NCI-H82 treated with DMSO at 0.1 percent for 48 hours (cell line): ENCODE measurements at regions not wholly inside any gene's neighbourhood (a gene's known extent, or its start where the extent isn't known, plus 50 kb on each side); places are given as distances from the start of the nearest gene placed in this dataset.
"Not testable (repeated sequence)": the region's sequence is repeated elsewhere in the genome, so short reads cannot be mapped to it uniquely, and the experiment has no call there.

Experiments
- DNase-seq: peaks from one replicate; lab custom pipeline; 2025; ENCODE audit not compliant: unreplicated experiment; lab: John Stamatoyannopoulos, UW

- no peak for DNase-seq
Observed at GRCh38 chr14:83019744-83020414, 1486.2 kb upstream of the SEL1L start.

GRCh38 chr14:83021323-83021722 is 1487.7 kb upstream of the SEL1L start:
- no peak for DNase-seq

DNA sequence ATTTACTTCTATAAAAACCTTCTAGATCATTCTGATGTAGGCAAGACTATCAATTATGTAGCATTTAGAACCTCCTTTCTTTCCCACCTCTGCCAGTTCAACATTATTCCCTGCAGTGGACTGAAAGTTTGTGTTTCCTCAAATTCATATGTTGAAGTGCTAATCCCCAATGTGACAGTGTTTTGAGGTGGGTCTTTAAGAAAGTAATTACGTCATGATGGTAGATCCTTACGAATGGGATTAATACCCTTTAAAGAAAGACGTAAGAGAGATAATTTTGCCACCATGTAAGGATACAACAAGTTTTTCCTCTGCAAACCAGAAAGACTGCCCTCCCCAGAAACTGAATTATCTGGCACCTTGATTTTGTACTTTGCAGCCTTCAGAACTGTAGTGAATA is 1489.7 kb upstream of the SEL1L start:
- DNase-seq = no peak

DNA sequence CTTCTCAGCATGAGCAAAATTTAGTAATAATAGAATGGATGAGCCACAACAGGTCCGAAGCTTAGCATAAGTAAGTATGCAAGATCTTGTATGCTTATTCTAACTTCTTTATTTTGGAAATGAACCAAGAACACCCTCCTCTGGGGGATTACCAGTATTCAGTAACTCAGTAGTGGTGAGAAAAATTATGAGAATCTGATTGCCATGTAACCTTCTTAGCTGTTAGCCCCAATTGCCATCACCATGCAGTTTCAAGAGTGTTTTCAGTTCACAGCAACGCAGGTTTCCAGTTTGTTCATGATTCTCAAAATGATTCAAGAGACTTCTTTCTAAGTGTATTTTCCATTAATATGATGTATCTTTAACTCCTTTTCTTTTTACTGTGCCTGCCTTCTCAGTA is 1507.6 kb upstream of the SEL1L start:
- no peak for DNase-seq

DNA sequence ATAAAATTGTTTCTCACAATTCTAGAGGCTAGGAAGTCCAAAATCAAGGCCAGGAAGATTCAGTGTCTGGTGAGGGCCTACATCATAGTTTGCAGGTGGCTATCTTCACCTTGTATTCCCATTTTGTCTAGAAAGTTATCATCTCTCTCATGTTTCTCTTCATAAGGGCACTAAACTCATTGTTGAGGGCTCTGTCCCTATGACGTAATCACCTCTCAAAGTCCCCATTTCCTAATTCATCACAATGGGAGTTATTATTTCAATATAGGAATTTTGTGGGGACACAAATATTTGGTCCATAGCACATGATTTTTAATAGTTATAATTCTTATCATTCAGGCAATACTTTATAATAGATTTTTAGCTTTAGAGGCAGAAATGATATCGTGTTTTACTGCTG is 1509.2 kb upstream of the SEL1L start:
- DNase-seq = no peak

DNA sequence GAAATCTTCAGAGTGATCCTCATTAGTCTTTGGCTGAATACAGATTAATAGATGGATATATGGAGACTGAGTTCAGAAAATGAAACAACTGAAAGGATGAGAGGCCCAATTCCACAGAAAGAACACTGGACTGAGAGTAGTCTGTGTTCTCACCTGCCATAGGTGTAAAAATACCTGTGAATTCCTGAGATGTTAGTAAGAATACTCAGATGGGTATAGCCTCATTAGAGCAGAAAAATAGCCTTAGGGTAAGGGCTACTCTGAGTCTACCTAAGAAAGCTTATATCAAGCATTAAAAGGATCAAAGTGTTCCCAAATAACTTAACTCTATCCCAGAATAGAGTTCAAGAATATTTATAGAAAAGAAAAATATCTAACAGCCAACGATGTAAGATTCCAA is 1510.3 kb upstream of the SEL1L start:
- no peak for DNase-seq

GRCh38 chr14:83047059-83047830 is 1513.6 kb upstream of the SEL1L start:
- no peak for DNase-seq

- no peak for DNase-seq
Observed at GRCh38 chr14:83053022-83053710, 1519.5 kb upstream of the SEL1L start.

DNA sequence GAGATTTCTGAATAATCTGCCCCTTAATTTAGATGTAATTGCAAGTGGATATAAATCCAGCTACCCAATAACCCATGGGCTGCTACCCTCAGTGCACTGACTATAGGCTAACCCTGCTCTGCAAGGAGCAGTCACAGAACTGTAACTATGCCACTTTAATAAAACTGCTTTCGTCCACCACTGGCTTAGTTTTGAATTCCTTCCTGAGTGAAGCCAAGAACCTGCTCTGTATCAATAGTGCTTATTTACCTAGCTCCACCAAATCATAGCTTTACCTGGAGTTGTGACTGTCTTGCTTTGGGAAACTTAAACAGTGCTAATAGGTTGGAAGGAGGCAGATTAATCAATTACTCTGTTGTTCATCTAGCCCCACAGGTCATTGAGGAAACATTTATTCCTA is 1524.4 kb upstream of the SEL1L start:
- no peak for DNase-seq

GRCh38 chr14:83071888-83072501 is 1538.3 kb upstream of the SEL1L start:
- DNase-seq = no peak

GRCh38 chr14:83085136-83085535 is 1551.5 kb upstream of the SEL1L start:
- no peak for DNase-seq

- DNase-seq = no peak
Observed at GRCh38 chr14:83085725-83086124, 1552.1 kb upstream of the SEL1L start.

DNA sequence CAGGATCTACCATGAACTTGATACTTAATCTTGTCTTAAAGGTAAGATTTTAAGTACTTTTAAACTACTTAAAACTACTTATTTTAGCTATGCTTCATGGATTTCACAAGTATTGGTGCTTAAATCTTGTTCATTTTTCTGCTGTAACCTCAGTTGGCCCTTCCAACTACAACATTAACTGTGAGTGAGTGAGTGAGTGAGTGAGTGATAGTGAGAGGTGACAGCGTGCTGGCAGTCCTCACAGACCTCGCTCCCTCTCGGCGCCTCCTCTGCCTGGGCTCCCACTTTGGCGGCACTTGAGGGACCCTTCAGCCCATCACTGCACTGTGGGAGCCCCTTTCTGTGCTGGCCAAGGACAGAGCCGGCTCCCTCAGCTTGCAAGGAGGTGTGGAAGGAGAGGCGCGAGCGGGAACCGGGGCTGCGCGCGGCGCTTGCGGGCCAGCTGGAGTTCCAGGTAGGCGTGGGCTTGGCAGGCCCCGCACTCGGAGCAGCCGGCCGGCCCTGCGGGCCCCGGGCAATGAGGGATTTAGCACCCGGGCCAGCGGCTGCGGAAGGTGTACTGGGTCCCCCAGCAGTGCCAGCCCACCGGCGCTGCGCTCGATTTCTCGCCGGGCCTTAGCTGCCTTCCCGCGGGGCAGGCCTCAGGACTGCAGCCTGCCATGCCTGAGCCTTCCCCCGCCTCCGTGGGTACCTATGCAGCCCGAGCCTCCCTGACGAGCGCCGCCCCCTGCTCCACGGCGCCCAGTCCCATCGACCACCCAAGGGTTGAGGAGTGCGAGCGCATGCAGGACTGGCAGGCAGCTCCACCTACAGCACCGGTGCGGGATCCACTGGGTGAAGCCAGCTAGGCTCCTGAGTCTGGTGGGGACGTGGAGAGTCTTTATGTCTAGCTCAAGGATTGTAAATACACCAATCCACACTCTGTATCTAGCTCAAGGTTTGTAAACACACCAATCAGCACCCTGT is 1558.6 kb upstream of the SEL1L start:
- DNase-seq = not testable (repeated sequence)

DNA sequence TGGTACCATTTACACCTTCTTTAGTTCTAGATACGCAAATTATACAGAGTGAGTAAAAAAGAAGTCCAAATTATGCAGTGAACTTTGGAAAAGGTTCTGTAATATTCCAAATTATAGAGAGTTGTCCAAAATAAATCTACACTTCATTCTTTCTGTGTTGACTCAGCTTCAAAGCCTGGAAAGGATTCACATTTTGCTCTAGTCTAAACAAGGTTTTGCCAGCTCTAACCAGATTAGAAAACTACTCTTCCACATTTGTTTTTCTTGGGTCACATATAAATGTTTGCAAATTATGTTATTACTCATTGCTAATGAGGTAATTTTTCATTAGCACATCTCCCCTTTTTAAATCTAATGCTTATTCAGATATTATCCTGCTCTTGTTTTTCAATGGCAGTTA is 1562.4 kb upstream of the SEL1L start:
- DNase-seq = no peak

GRCh38 chr14:83101846-83102245 is 1568.2 kb upstream of the SEL1L start:
- no peak for DNase-seq

DNA sequence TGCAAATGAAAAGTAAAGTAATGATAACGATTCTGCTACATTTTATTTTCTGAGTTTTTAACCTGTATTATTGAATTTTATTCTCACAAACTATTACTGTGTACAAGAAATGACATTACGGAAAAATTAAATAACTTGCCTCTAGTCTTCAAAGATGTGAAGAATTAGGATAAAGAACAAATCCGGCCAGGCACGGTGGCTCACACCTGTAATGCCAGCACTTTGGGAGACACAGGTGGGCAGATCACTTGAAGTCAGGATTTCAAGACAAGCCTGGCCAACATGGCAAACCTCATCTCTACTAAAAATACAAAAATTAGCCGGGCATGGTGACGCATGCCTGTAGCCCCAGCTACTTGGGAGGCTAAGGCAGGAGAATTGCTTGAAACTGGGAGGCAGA is 1584.4 kb upstream of the SEL1L start:
- DNase-seq = no peak

DNA sequence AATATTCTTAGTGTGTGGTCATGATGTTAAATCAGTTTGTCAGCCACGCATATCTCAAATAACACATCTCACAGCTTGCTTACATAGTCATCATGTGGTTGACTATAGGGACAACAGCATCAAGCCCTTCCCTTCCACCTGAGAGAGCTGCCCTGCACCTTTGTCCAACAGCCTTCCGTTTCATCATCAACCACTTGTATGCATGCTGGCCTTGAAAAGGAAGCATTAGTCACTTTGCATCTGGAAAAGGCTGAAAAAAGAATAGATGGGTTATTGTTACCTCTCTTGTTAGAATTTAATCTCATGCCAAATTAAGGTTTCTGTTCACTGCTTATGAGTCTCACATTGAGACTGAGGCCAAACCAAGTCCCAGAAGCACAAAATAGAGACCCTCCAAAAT is 1586.5 kb upstream of the SEL1L start:
- DNase-seq = no peak

DNA sequence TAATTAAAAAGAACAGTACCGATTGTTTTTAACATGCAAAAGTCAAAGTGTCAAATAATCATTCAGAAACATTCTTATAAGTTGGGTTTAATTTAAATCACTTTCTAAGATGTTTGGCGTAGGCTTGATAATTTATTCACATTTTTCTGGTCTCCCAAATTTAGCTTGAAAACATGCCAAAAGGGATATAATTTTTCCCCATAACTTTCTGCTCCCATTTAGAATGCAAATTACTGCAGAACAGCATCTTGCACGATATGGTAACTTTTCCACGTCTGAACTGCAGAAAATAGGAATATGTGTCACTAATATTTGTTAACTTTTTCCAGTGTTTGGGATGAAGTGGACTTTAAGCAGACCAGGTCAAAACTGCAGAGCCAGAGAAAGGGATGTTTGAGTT is 1592.4 kb upstream of the SEL1L start:
- no peak for DNase-seq

DNA sequence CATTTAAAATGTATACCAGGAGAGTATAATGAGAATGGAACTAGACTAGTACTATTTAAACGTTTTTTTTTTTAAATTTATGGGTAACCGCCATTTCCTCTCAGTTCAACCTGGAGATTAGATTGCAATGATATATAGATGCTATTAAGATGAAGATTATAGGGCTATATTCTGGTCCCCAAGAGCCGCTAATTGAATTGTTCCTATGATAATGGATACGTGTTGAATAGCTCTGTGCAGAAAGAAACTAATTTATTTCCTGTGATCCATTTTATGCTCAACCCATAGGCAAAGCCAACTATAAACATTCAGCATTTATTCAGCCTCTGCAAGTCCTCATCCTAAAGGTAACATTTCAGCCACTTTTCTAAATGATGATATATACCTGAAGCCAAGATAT is 1595.1 kb upstream of the SEL1L start:
- no peak for DNase-seq

- DNase-seq = no peak
Observed at GRCh38 chr14:83129496-83129895, 1595.8 kb upstream of the SEL1L start.
